ENCODE measurements at regions not wholly inside any gene's neighbourhood (a gene's known extent, or its start where the extent isn't known, plus 50 kb on each side); places are given as distances from the start of the nearest gene placed in this dataset.

GRCh38 chr9:90009447-90009846 is 404.6 kb downstream of the GADD45G start:
- no peak for DNase-seq (ENCODE audit: extremely low read depth in 1 of 2, low read depth in 1 of 2)

- no peak for DNase-seq (ENCODE audit: extremely low read depth in 1 of 2, low read depth in 1 of 2)
Measured at GRCh38 chr9:90010793-90011192, 406.0 kb downstream of the GADD45G start.

GRCh38 chr9:90012949-90013348 is 408.1 kb downstream of the GADD45G start:
- no peak for DNase-seq (ENCODE audit: extremely low read depth in 1 of 2, low read depth in 1 of 2)

DNA sequence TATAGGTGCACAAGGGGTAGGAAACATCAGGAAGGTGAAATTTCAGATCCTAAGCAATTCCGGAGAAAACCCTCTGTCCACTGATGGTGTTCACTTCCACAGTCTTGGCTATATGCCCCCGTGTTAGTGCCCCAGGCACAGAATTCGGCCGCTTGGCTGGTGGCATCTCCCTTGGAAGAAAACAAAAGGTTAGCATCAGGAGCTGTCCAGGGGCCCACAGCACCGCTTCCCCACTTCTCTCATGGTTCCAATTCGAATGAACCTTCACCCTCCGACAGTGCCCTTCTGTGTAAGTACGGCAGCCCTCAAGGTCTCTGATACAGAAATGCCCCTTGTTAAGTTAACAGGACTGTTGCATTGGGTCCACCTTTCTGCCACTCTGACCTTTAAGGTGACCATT is 409.0 kb downstream of the GADD45G start:
- DNase-seq (ENCODE audit: extremely low read depth in 1 of 2, low read depth in 1 of 2), result no peak

- no peak for DNase-seq (ENCODE audit: extremely low read depth in 1 of 2, low read depth in 1 of 2)
Measured at GRCh38 chr9:90014421-90014820, 409.6 kb downstream of the GADD45G start.

DNA sequence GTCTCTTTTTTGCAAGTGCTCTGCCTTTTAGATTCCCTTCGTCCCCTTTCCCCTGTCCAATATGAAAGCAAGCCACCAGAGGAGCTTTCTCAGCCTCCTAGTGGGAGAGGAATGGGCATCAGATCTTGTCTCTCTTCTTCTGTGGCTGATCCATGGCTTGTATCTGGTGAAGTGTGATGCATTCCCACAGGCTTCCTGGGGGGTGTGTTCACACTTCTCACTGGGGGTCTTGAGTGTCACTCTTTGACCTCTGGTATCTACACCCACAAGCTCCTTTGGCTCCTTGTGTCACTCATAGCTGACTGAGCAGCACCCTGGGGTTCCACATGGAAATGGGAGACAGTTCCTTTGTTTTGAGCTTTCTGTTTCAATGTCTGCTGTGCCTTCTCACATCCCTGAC is 411.5 kb downstream of the GADD45G start:
- no peak for DNase-seq (ENCODE audit: extremely low read depth in 1 of 2, low read depth in 1 of 2)

GRCh38 chr9:90017679-90018078 is 412.9 kb downstream of the GADD45G start:
- DNase-seq (ENCODE audit: extremely low read depth in 1 of 2, low read depth in 1 of 2), result no peak

- no peak for DNase-seq (ENCODE audit: extremely low read depth in 1 of 2, low read depth in 1 of 2)
Measured at GRCh38 chr9:90018688-90019087, 413.9 kb downstream of the GADD45G start.

DNA sequence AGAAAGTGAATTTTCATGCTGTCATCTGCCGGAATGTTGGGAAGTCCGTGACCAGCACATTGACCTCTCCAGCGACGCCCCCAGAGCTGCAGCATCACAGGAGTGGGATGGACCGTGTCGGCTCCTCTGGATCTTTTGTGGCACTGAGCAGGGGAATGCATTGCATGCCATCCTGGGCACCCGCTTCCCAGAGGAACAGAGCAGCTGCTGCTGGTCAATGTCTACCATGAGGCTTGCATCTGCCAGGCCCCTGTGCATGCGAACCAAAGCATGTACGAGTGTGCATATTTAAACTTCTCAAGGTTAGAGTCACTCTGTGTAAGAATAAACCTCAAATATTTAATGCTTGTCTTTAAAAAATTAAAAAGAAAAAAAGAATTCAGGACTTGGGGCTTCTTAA is 414.8 kb downstream of the GADD45G start:
- no peak for DNase-seq (ENCODE audit: extremely low read depth in 1 of 2, low read depth in 1 of 2)

GRCh38 chr9:90020276-90020871 is 415.6 kb downstream of the GADD45G start:
- DNase-seq (ENCODE audit: extremely low read depth in 1 of 2, low read depth in 1 of 2), result no peak

DNA sequence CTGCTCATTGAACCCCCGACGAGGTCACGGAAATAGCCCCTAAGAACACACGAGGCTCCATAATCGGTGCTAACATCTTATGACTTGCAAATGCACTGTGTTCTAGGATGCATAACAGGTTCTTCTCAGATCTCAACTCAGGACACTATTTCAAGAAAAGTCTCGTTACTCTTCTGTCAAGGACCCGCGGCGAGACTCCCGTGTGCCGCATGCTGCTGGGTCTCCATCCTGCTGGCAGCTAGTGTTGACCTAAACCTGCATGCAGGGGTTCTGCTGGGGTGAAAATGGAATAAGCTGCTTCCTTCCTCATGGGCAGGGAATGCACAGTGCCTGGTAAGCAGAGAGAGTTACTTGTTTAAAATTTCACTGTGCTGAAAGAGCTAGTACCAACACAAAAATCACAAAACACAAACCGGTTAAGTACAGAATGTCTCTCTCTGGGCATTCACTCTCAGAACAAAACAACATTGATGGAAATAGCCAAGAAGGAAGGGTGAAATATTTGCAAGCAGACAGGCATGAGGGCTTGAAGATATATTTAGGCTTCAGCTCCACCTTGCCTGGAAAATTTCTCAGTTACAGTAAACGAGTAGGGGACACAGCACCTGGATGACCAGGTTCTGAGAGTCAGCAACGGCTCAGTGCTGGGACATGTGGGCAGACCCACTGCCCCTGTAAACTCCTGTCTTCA is 416.5 kb downstream of the GADD45G start:
- no peak for DNase-seq (ENCODE audit: extremely low read depth in 1 of 2, low read depth in 1 of 2)

DNA sequence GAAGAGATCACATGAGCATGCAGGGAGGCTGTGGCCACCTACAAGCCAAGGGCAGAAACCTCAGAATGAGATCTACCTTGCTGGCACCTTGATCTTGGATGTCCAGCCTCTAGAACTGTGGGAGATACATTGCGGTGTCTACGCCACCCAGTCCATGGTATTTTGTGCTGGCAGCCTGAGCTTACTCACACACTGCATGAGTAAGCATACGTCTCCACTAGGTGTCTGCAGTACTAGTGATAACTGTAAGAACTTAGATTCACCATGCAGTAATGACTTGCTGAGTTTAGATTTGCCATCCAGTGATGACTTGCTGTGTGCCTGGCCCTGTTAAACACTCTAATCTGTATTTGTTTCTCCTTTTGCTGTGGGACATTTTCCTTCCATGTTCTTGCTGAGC is 417.7 kb downstream of the GADD45G start:
- no peak for DNase-seq (ENCODE audit: extremely low read depth in 1 of 2, low read depth in 1 of 2)

DNA sequence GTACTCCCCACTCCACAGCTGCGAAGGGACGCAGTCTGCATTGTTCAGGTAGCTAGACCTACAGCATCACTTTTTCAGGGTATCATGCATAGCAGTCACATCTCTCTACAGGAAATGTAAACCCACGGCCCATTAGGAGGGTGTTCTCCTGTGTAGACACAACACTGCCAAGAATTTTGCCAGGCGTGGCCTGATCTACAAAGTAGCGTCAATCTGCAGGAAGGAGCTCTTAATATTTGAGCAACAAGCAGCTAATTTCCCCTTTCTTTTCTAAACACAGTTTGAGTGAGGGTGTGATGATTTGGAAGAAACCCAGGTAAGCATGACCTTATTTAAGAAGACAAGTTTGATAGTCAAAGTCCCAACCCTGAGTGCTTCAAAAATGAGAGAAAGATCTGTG is 419.0 kb downstream of the GADD45G start:
- DNase-seq (ENCODE audit: extremely low read depth in 1 of 2, low read depth in 1 of 2), result no peak

- DNase-seq (ENCODE audit: extremely low read depth in 1 of 2, low read depth in 1 of 2), result no peak
Measured at GRCh38 chr9:90024409-90024808, 419.6 kb downstream of the GADD45G start.

DNA sequence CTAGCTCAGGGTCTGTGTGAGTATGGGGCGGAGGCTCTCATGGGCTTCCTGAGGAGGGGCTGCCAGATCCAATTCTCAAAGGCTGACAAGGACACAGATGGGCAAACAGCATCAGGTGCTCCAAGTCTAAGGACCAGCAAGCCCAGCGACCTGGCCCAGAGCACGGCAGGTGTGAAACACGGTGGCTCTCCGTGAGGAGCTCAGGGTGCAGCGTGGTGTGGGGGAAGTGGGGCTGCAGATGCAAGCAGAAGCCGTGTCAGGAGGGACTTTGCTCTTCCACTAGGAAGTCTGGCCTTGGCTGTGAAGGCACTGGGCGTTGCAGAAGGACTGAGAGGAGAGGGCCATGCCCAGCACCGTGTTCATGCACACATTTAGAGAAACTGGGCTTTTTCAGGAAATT is 420.0 kb downstream of the GADD45G start:
- no peak for DNase-seq (ENCODE audit: extremely low read depth in 1 of 2, low read depth in 1 of 2)

DNA sequence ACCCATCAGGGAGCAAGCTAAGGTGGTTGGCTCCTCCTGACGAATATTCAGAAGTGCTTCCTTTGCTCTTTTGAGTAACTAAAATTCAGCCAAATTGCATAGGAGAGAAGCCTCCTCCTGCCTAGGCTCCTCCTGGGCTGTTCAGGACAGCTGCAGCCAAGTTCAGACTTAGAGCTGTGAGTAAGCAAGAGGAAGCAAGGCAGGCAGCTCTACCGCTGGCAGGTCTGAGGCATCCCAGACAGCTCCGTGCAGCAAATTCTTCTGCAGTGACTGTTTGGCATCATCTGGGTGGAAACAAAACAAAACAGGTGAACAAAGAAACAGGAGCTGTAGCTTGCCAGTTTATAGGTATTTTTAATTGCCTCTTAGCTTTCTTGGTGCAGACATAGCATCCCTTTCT is 421.0 kb downstream of the GADD45G start:
- no peak for DNase-seq (ENCODE audit: extremely low read depth in 1 of 2, low read depth in 1 of 2)

DNA sequence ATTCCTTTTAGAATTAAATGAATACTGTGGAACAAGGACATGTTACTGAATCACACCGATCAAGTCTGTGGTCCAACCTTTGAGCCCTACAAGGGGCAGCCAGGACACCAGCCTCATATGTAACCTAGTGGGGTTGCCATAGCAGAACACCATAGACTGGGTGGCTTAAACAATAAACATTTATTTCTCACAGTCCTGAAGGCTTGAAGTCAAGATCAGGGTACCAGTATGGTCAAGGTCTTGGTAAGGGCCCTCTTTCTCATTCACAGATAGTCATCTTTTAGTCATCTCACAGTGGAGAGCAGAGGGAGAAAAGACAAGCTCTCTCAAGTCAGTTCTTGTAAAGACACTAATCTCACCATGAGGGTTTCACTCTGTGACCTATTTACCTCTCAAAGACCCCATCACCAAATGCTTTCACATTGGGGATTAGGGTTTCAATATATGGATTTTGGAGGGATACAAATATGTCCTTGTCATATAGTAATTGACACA is 422.5 kb downstream of the GADD45G start:
- DNase-seq (ENCODE audit: extremely low read depth in 1 of 2, low read depth in 1 of 2), result no peak

GRCh38 chr9:90029386-90029785 is 424.6 kb downstream of the GADD45G start:
- DNase-seq (ENCODE audit: extremely low read depth in 1 of 2, low read depth in 1 of 2), result no peak

- no peak for DNase-seq (ENCODE audit: extremely low read depth in 1 of 2, low read depth in 1 of 2)
Measured at GRCh38 chr9:90029996-90030395, 425.2 kb downstream of the GADD45G start.

DNA sequence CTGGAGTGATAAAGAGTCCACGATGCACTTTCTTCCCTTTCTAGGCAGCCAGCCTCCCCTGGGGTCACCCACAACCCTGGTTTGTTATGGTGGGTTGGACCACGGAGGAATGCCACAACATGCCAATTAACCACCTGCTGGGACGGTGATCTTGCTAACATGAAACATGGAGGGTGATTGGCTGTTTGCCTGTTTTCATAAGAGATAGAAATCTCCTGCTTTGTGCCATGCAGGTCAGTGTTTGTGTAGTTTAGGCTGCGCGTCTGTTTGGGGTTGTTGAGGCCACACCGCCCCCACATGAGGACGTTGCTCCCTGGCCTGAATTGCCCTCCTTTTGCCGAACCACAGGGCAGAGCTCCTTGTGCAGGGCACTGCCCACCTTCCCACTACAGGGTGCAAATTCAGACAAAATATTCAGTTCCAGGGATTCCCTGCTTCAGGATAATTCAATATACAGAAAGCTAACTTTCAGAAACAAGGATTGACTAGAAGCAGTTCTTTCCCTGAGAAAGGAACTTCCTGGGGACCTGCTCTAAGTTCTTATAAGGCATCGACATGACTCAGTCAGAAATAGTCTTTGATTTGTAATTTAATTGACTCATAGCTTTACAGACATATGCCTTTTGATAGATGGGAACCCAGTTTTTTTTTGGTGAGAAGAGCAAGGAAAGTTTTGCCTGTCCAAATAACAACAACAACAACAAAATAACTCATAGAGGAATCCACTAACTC is 427.6 kb downstream of the GADD45G start:
- no peak for DNase-seq (ENCODE audit: extremely low read depth in 1 of 2, low read depth in 1 of 2)

DNA sequence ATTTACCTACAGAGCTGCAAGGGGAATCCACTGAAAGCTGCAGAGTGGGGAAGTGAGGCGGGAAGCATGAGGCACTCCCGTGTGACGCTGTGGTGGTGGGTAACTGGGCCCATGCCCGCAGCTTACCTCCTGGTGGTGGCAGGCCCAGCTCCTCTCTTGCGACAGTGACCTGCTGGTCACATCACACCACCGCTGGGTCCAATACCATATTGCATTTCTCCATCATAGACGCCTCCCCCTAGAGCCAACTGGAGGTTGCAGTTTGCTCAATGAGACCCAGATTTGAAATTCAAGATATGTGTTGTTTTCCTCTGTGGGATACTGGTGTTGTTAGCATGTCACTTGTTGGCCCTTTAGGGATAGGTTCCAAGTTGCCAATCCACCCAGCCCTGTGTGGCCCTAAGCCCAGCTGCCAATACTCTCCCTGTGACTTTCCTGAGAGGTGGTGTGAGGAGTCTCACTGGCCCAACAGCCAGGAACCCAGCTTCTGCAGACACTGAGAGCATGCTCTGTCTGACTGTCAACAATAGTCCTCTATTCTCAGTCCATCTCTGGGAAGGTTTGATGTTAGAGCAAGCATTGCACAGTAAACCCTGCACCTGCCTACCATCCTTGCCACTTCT is 428.3 kb downstream of the GADD45G start:
- DNase-seq (ENCODE audit: extremely low read depth in 1 of 2, low read depth in 1 of 2), result no peak

GRCh38 chr9:90034071-90034470 is 429.3 kb downstream of the GADD45G start:
- DNase-seq (ENCODE audit: extremely low read depth in 1 of 2, low read depth in 1 of 2), result no peak

Measured in stimulated activated CD8-positive, alpha-beta memory T cell treated with anti-CD3 and anti-CD28 coated beads, Interleukin-7, amount 100 ng/mL, for 48 hours (primary cell).